Adrenal gland (tissue), 9 donors: ENCODE measurements at regions not wholly inside any gene's neighbourhood (a gene's known extent, or its start where the extent isn't known, plus 50 kb on each side); places are given as distances from the start of the nearest gene placed in this dataset.

ENCODE experiments used
- DNase-seq, 7 donors: peaks; one replicate each; pipeline ENCODE4 v3.0.0-alpha.2; 2019 to 2020
- H3K27ac ChIP-seq, 5 donors: fragments of 200-600 bp; sonication (generic) in 4 of 5; 1 replicate in 3 of 5; 2 replicates in 2 of 5; pipeline versions ENCODE4 v1.5.1 to v1.8.0; 2016 to 2020; ENCODE audit warnings: mild to moderate bottlenecking in 1 of 5
- H3K27me3 ChIP-seq: fragments of 200-600 bp; 2 replicates; pipeline ENCODE4 v1.8.0; 2021
- H3K36me3 ChIP-seq, 2 donors: fragments of 200-600 bp; replicated peaks in 1 of 2; 1 replicate in 1 of 2; 2 replicates in 1 of 2; pipeline versions ENCODE4 v1.5.1 to v1.8.0; 2018 to 2022
- H3K4me1 ChIP-seq, 2 donors: fragments of 200-600 bp; replicated peaks in 1 of 2; 1 replicate in 1 of 2; 2 replicates in 1 of 2; pipeline versions ENCODE4 v1.5.1 to v1.8.0; 2018 to 2021
- H3K4me3 ChIP-seq, 4 donors: fragments of 200-600 bp; sonication (generic) in 3 of 4; one replicate each; pipeline ENCODE4 v1.5.1; 2016 to 2018
- H3K9me3 ChIP-seq, 3 donors: fragments of 200-600 bp; sonication (generic) in 1 of 3; replicated peaks in 1 of 3; 1 replicate in 2 of 3; 2 replicates in 1 of 3; pipeline versions ENCODE4 v1.5.1 to v1.8.0; 2016 to 2021
- POLR2A ChIP-seq, 2 donors: fragments of 450-650 bp; IDR thresholded peaks; one replicate each; pipeline ENCODE4 v1.6.1; 2017; ENCODE audit warnings: antibody characterized with exemption in 2 of 2, mild to moderate bottlenecking in 2 of 2, moderate library complexity in 1 of 2
- WGBS, 4 donors: extraction: QIAGEN DNeasy Blood & Tissue Kit in 2 of 4; methylation state at CpG; one replicate each; pipeline versions ENCODE4 v1.1.5 to v1.1.7; 2013 to 2017; 5-methylcytosine and 5-hydroxymethylcytosine counted together
- intact Hi-C, 2 donors: fragments of 100-400 bp; cut with DNase I; formaldehyde crosslinking; loops; one replicate each; pipeline versions ENCODE4 v1.14.1 to v1.15.0; 2022 to 2023
- TF ChIP-seq, protein P1 (sequence below), 6 experiments: fragments of 450-650 bp in 4 of 6; fragments of 200-600 bp in 2 of 6; sonication (generic) in 1 of 6; IDR thresholded peaks; 1 replicate in 5 of 6; 2 replicates in 1 of 6; pipeline versions ENCODE4 v1.5.1 to v1.8.0; 2016 to 2021; ENCODE audit warnings: antibody characterized with exemption in 6 of 6, mild to moderate bottlenecking in 2 of 6, moderate library complexity in 1 of 6
- donor health status: healthy with polysubstance abuse.
- donor health status: Bipolar disorder and iron deficiency.
- donor health status: DM: yes; HTN: yes; CAD: no.
- donor health status: DM: no; HTN: no; CAD: no.
- donor health status: DM: no; HTN: no; CAD: no.

- TF ChIP-seq, protein P1, sequence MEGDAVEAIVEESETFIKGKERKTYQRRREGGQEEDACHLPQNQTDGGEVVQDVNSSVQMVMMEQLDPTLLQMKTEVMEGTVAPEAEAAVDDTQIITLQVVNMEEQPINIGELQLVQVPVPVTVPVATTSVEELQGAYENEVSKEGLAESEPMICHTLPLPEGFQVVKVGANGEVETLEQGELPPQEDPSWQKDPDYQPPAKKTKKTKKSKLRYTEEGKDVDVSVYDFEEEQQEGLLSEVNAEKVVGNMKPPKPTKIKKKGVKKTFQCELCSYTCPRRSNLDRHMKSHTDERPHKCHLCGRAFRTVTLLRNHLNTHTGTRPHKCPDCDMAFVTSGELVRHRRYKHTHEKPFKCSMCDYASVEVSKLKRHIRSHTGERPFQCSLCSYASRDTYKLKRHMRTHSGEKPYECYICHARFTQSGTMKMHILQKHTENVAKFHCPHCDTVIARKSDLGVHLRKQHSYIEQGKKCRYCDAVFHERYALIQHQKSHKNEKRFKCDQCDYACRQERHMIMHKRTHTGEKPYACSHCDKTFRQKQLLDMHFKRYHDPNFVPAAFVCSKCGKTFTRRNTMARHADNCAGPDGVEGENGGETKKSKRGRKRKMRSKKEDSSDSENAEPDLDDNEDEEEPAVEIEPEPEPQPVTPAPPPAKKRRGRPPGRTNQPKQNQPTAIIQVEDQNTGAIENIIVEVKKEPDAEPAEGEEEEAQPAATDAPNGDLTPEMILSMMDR (IDR thresholded peaks at IDR 0.05) = no peak
- TF ChIP-seq POLR2A (IDR thresholded peaks at IDR 0.05) = no peak
- Histone ChIP-seq H3K27ac (no peak overlapping the region), H3K9me3 (no peaks in the 10 kb centered on the region), H3K36me3 (no peaks in the 10 kb centered on the region), H3K27me3 (no peaks in the 10 kb centered on the region), H3K4me3 (no peak overlapping the region), H3K4me1 (no peaks in the 10 kb centered on the region)
- DNase-seq = no peak
- intact Hi-C loops = no loop called here
- 70 to 88% (median 76%) methylated on average over 1 of the region's 1 CpG for WGBS, 4 donors
These were observed 535.4 kb downstream of the RAB38 start for GRCh38 chr11:87639753-87640364.

DNA sequence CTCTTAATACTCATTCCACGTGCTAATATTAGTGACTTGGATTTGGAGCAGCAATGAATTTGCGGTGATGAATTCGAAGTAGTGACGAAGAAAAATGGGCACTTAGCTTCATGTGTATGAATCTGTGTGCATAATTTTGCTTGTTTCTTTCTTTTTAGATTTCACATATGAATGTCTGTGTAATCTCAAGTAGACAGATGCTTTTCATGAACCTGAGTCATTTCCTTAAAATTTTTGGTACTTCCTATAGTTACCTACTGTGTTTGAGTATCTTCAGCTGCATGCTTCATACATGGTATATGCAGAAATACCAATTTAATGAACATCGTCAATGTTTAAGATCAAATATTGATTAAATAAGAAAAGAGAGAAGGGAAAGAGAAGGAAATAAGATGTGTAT is 540.2 kb downstream of the RAB38 start:
- DNase-seq = no peak
- no peaks in the 10 kb centered on the region for H3K4me1 ChIP-seq
- WGBS, 4 donors = 65 to 83% (median 79%) methylated on average over 5 of the region's 5 CpGs
- no peaks in the 10 kb centered on the region for H3K36me3 ChIP-seq
- H3K27me3 ChIP-seq = no peaks in the 10 kb centered on the region
- intact Hi-C loops = no loop called here
- H3K4me3 ChIP-seq = no peak overlapping the region
- TF ChIP-seq, protein P1 (IDR thresholded peaks at IDR 0.05) = no peak
- no peak for TF ChIP-seq POLR2A (IDR thresholded peaks at IDR 0.05)
- no peaks in the 10 kb centered on the region for H3K9me3 ChIP-seq
- no peak overlapping the region for H3K27ac ChIP-seq

DNA sequence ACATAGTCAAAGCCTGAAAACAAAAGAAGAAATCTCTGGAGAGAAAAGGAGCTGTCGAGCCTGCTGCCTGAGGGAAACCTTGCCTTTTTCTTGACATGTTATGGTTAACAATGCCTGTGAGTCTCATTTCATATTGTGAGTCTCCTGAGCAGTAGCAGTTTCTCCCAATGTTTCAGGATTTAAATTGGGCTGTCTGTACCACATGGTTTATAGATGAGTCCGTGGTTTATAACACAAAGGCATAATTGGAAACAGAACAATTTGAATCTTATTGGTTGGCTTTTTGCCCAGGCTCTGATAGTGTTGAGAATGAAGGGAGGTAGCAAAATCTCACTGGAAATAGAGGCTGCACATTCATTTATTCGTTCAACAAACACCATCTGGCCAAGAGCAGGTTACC is 540.9 kb downstream of the RAB38 start:
- Histone ChIP-seq H3K27ac (no peak overlapping the region), H3K4me1 (no peaks in the 10 kb centered on the region), H3K9me3 (no peaks in the 10 kb centered on the region), H3K4me3 (no peak overlapping the region), H3K36me3 (no peaks in the 10 kb centered on the region), H3K27me3 (no peaks in the 10 kb centered on the region)
- TF ChIP-seq, protein P1 (IDR thresholded peaks at IDR 0.05) = no peak
- no peak for TF ChIP-seq POLR2A (IDR thresholded peaks at IDR 0.05)
- intact Hi-C loops = no loop called here
- WGBS, 4 donors = 52 to 53% (median 52%) methylated on average over 3 of the region's 3 CpGs
- no peak for DNase-seq

GRCh38 chr11:87628957-87629356 is 546.3 kb downstream of the RAB38 start:
- Histone ChIP-seq H3K4me3 (no peak overlapping the region), H3K36me3 (no peaks in the 10 kb centered on the region), H3K9me3 (no peaks in the 10 kb centered on the region), H3K4me1 (no peaks in the 10 kb centered on the region), H3K27me3 (no peaks in the 10 kb centered on the region), H3K27ac (no peak overlapping the region)
- no peak for DNase-seq
- intact Hi-C loops = no loop called here
- TF ChIP-seq, protein P1 (IDR thresholded peaks at IDR 0.05) = no peak
- TF ChIP-seq POLR2A (IDR thresholded peaks at IDR 0.05) = no peak
